ENCODE measurements at regions not wholly inside any gene's neighbourhood (a gene's known extent, or its start where the extent isn't known, plus 50 kb on each side); places are given as distances from the start of the nearest gene placed in this dataset.

- no peak for TF ChIP-seq EP300 (IDR thresholded peaks at IDR 0.05; ENCODE audit: borderline replicate concordance)
- TF ChIP-seq NFIC (IDR thresholded peaks at IDR 0.05), result no peak
- TF ChIP-seq RAD21 (IDR thresholded peaks at IDR 0.05; ENCODE audit: low read depth), result no peak
- TF ChIP-seq FOXM1 (IDR thresholded peaks at IDR 0.05; ENCODE audit: borderline replicate concordance, low read depth), result no peak
- TF ChIP-seq YY1 (IDR thresholded peaks at IDR 0.05; ENCODE audit: low read depth), result no peak
- no peak for TF ChIP-seq CREB1 (IDR thresholded peaks at IDR 0.05; ENCODE audit: low read depth)
- TF ChIP-seq TAF1 (IDR thresholded peaks at IDR 0.05; ENCODE audit: low read depth), result no peak
Observed at GRCh38 chr6:78076371-78076770, 423.5 kb downstream of the MEI4 start.

All from Ishikawa (cell line).